ENCODE measurements at regions not wholly inside any gene's neighbourhood (a gene's known extent, or its start where the extent isn't known, plus 50 kb on each side); places are given as distances from the start of the nearest gene placed in this dataset.
"Not testable (repeated sequence)": the region's sequence is repeated elsewhere in the genome, so short reads cannot be mapped to it uniquely, and the experiment has no call there.

- DNase-seq = no peak
Measured at GRCh38 chr4:187608001-187608421, 387.6 kb upstream of the ZFP42 start.

GRCh38 chr4:187612301-187612700 lies 383.3 kb upstream of the ZFP42 start:
- no peak for DNase-seq

- DNase-seq = no peak
Measured at GRCh38 chr4:187613089-187613839, 382.3 kb upstream of the ZFP42 start.

- no peak for DNase-seq
Measured at GRCh38 chr4:187615972-187616371, 379.6 kb upstream of the ZFP42 start.

- DNase-seq = no peak
Measured at GRCh38 chr4:187617113-187617512, 378.5 kb upstream of the ZFP42 start.

- DNase-seq = no peak
Measured at GRCh38 chr4:187618701-187619281, 376.8 kb upstream of the ZFP42 start.

- DNase-seq = no peak
Measured at GRCh38 chr4:187619319-187619718, 376.3 kb upstream of the ZFP42 start.

- DNase-seq = no peak
Measured at GRCh38 chr4:187632260-187632995, 363.1 kb upstream of the ZFP42 start.

- DNase-seq = no peak
Measured at GRCh38 chr4:187633245-187633644, 362.3 kb upstream of the ZFP42 start.

GRCh38 chr4:187656959-187657358 lies 338.6 kb upstream of the ZFP42 start:
- DNase-seq = no peak

GRCh38 chr4:187663076-187663475 lies 332.5 kb upstream of the ZFP42 start:
- no peak for DNase-seq

- DNase-seq = no peak
Measured at GRCh38 chr4:187664011-187664410, 331.6 kb upstream of the ZFP42 start.

- no peak for DNase-seq
Measured at GRCh38 chr4:187665086-187665485, 330.5 kb upstream of the ZFP42 start.

GRCh38 chr4:187666034-187666433 lies 329.5 kb upstream of the ZFP42 start:
- no peak for DNase-seq

- no peak for DNase-seq
Measured at GRCh38 chr4:187666697-187667494, 328.7 kb upstream of the ZFP42 start.

- DNase-seq = no peak
Measured at GRCh38 chr4:187668526-187669082, 327.0 kb upstream of the ZFP42 start.

- DNase-seq = not testable (repeated sequence)
Measured at GRCh38 chr4:187671521-187671920, 324.1 kb upstream of the ZFP42 start.

- not testable (repeated sequence) for DNase-seq
Measured at GRCh38 chr4:187671958-187672357, 323.6 kb upstream of the ZFP42 start.

GRCh38 chr4:187672526-187672925 lies 323.0 kb upstream of the ZFP42 start:
- DNase-seq = not testable (repeated sequence)

GRCh38 chr4:187679450-187679849 lies 316.1 kb upstream of the ZFP42 start:
- no peak for DNase-seq

- DNase-seq = no peak
Measured at GRCh38 chr4:187685247-187685646, 310.3 kb upstream of the ZFP42 start.

- DNase-seq = no peak
Measured at GRCh38 chr4:187687697-187688096, 307.9 kb upstream of the ZFP42 start.

- no peak for DNase-seq
Measured at GRCh38 chr4:187692626-187693025, 302.9 kb upstream of the ZFP42 start.
